ENCODE measurements at regions not wholly inside any gene's neighbourhood (a gene's known extent, or its start where the extent isn't known, plus 50 kb on each side); places are given as distances from the start of the nearest gene placed in this dataset.
A peak's percentile ranks its signal among the peaks of the same experiment; 100 is the strongest.

GRCh38 chr22:27572278-27572666 is 229.3 kb downstream of the MN1 start:
- no peak overlapping the region for H2AK5ac ChIP-seq (ENCODE audit: low read depth, low read length)
- H2BK120ac ChIP-seq (replicated peaks; ENCODE audit: low read depth, low read length): no peak overlapping the region
- DNase-seq (ENCODE audit: low read depth in 1 of 2, low spot score in 2 of 2) (no peak), FAIRE-seq (no peak)
- H3K4ac ChIP-seq (replicated peaks; ENCODE audit: insufficient read length, low read depth, low read length): no peak overlapping the region
- no peaks in the 10 kb centered on the region for H3K79me2 ChIP-seq (ENCODE audit: control insufficient read depth in 1 of 2, insufficient read depth in 2 of 2, low read length in 2 of 2)
- H3K23ac ChIP-seq (ENCODE audit: insufficient read length): no peak overlapping the region
- TF ChIP-seq YY1 (IDR thresholded peaks at IDR 0.05; ENCODE audit: low read depth, low read length) (peak; percentile 80), GTF2F1 (IDR thresholded peaks at IDR 0.05; ENCODE audit: borderline replicate concordance, low read depth, low read length) (no peak)
- H3K23me2 ChIP-seq (ENCODE audit: low read depth, low read length): peaks cover 2% of the 10 kb centered on the region; the same call in 1 of the 2 replicates
- no peaks in the 10 kb centered on the region for H3K79me1 ChIP-seq (ENCODE audit: low read depth, low read length)
- no peaks in the 10 kb centered on the region for H3K36me3 ChIP-seq (ENCODE audit: control insufficient read depth in 2 of 4, insufficient read depth in 4 of 4, low read length in 3 of 4)
- H3K14ac ChIP-seq (ENCODE audit: insufficient read length): no peak overlapping the region
- no peak overlapping the region for H3K9ac ChIP-seq (replicated peaks in 1 of 4; ENCODE audit: extremely low read depth in 1 of 4, low read depth in 3 of 4, low read length in 3 of 4)
- WGBS, 2 experiments (ENCODE audit: extremely low coverage in 1 of 2, insufficient coverage in 1 of 2, insufficient read length in 1 of 2, insufficient replicate concordance in 2 of 2, low coverage in 1 of 2, low lambda C conversion rate in 2 of 2, missing lambda C conversion rate in 1 of 2): 88% methylated on average over 1 of the region's 2 CpGs; no CpG with 5 or more reads in 1 of the 2 experiments
- H4K5ac ChIP-seq (ENCODE audit: insufficient read length, low read depth, low read length): no peak overlapping the region
- H3K27ac ChIP-seq (ENCODE audit: low read depth, low read length): no peak overlapping the region
- H4K91ac ChIP-seq (replicated peaks; ENCODE audit: insufficient read length, low read length): no peak overlapping the region
- POLR2A ChIA-PET (ENCODE audit: partially characterized antibody): no interaction called here
- no peak overlapping the region for H2BK5ac ChIP-seq (ENCODE audit: low read depth, low read length)
- H2BK20ac ChIP-seq (ENCODE audit: low read length): no peak overlapping the region
- H3K18ac ChIP-seq (ENCODE audit: extremely low read depth, low read length): no peak overlapping the region
- H3K56ac ChIP-seq (replicated peaks; ENCODE audit: insufficient read length, low read depth, low read length): no peak overlapping the region
- no peak overlapping the region for H2BK12ac ChIP-seq (ENCODE audit: low read depth, low read length)
- peaks cover 0 to 6% (median 5%) of the 10 kb centered on the region in 4 experiments; a peak in 3 of 7 replicates for H3K4me1 ChIP-seq (replicated peaks in 1 of 4; ENCODE audit: control insufficient read depth in 3 of 4, insufficient read depth in 4 of 4, low read length in 3 of 4)
- H3K4me2 ChIP-seq (ENCODE audit: insufficient read depth in 1 of 2, low read depth in 2 of 2, low read length in 2 of 2): no peak overlapping the region
- H3K27me3 ChIP-seq (replicated peaks in 1 of 4; ENCODE audit: control insufficient read depth in 3 of 4, extremely low read depth in 1 of 4, insufficient read depth in 3 of 4, low read length in 3 of 4): peaks cover 0 to 13% (median 7%) of the 10 kb centered on the region in 4 experiments; a peak in 4 of 7 replicates
- H4K20me1 ChIP-seq (replicated peaks in 1 of 2; ENCODE audit: control insufficient read depth in 1 of 2, insufficient read depth in 2 of 2, low read length in 2 of 2): peaks cover 0 to 3% of the 10 kb centered on the region in 2 experiments
- H3K4me3 ChIP-seq (ENCODE audit: extremely low read depth in 1 of 4, insufficient read depth in 2 of 4, low read depth in 3 of 4, low read length in 4 of 4): no peak overlapping the region
- no peak overlapping the region for H2AFZ ChIP-seq (ENCODE audit: low read length)
- CTCF ChIA-PET (ENCODE audit: partially characterized antibody): interaction anchor here (0.5 to 1.6 kb wide), 6 partner anchors 11 to 657 kb away, joined by 3 to 4 read pairs (median 3); no protein-coding TSS in a partner anchor
- no peak overlapping the region for H2BK15ac ChIP-seq (ENCODE audit: low read length)
- H3K9me3 ChIP-seq (ENCODE audit: insufficient read depth in 2 of 2, low read depth in 1 of 2, low read length in 1 of 2): no peaks in the 10 kb centered on the region
- H4K8ac ChIP-seq (ENCODE audit: extremely low read depth, insufficient read depth, low read length): no peak overlapping the region

Data from H1 (cell line).